HG02885 (cell line): ENCODE measurements at regions not wholly inside any gene's neighbourhood (a gene's known extent, or its start where the extent isn't known, plus 50 kb on each side); places are given as distances from the start of the nearest gene placed in this dataset.

Source experiments
- ATAC-seq: cut with Tn5 transposase; IDR thresholded peaks from one replicate; pipeline ENCODE4 v1.9.1; 2021; ENCODE audit warnings: mild to moderate bottlenecking; ENCODE audit not compliant: unreplicated experiment, poor library complexity

GRCh38 chr19:31553112-31553845 lies 204.0 kb upstream of the TSHZ3 start:
- no peak for ATAC-seq

DNA sequence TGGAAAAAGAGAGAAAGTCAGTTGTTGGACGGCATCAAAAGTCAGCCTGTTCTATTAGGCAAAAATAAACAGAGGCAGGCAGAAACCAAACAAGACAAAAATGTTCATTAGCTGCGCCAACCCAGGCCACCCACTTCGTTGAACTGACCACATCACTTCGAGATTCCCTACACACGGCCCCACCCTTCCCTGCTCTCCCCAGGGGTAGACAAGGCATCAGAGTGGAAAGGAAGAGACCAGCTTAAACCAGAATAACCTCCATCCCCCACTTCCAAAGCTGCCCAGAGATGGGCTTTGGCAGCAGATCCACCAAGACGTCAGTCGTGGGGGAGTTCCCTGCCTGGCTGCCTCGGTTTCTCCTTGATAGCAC lies 204.6 kb upstream of the TSHZ3 start:
- ATAC-seq, result no peak

DNA sequence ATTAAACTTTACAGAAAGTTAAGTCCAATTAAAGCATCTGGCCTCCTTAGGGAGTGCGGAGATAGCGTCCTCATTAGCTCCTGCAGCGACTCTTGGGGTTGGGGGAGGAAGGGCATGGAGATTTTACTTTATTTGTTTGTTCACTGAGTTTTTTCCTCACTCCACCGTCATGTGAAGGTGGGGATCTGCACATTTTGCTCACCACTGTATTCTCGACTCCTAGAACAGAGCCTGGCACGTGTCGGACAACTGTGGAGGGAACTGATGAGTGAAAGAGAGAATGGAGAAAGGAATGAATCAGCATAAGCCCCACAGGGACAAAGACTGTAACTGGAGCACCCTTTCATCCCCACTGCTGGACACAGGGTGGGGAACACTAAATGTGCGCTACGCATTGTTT lies 205.1 kb upstream of the TSHZ3 start:
- ATAC-seq, result no peak

GRCh38 chr19:31555634-31556215 lies 206.5 kb upstream of the TSHZ3 start:
- ATAC-seq, result no peak

DNA sequence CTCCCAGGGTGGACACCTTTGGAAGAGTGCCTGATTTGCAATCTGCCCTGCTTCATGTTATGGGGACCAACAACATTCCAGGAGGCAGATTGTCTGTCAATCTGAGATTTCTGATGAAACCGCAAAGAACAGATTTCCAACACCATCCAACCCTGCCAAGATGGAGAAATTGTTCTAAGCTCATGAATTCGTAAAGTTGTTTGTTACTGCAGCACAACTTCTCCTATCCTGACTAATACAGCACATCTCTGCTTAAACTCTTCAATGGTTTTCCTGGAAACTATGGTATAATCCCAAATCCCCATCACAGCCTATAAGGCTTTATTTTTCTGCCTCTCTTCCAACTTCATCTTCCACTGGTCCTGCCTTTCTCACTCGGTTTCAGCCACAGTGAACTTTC lies 210.3 kb upstream of the TSHZ3 start:
- no peak for ATAC-seq

GRCh38 chr19:31560086-31561060 lies 211.1 kb upstream of the TSHZ3 start:
- ATAC-seq, result no peak

DNA sequence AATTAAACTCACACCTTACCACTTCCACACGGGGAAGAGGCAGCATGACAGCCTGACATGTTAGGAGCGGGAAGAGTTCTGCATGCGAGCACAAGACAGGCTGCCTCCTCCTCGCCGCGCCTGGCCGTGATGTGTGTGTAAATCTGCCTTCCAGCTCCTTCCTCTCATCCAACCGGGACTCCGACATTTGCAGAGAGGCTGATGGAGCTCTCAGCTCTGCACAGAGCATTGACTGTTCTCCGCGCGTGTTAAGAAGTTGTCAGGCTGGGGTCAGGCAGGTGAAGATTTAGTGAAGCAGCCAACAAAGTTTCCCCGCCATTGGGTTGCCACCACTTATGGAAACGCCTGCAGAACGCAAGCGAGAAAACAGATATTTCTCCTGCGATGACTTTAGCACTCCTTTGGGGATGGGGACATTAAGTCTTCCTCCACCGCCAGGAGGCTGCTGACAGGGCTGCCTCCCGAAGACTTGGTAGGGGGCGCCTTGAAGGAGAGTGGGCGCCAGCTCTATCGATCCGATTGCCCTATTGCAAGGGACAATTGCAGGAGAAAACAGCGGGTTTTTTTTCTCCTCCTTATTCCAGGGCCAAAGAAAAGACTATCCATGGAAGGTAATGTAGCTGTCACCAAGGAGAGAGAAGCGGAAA lies 213.9 kb upstream of the TSHZ3 start:
- ATAC-seq, result no peak

- ATAC-seq, result no peak
These were observed 218.5 kb upstream of the TSHZ3 start for GRCh38 chr19:31567776-31568175.

GRCh38 chr19:31568724-31569123 lies 219.5 kb upstream of the TSHZ3 start:
- ATAC-seq, result no peak

DNA sequence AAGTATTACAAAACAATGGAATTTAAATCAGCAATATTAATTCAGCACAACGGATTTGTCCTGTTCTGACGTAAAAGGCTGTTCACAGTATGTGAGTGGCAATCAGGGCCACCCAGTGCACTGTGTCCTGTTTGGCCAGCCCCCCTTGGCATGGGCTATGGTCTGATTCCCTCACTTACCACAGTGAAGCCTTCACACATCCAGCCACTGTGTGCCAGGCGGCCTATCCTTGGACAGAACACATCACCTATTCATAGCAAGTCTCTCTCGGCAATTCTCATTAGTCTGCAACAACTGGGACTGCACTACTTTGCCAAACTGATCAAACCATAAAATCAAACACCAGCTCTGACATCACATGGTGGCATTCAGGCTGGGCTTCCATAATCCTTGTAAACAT lies 221.5 kb upstream of the TSHZ3 start:
- no peak for ATAC-seq

- no peak for ATAC-seq
These were observed 223.1 kb upstream of the TSHZ3 start for GRCh38 chr19:31572102-31572975.

DNA sequence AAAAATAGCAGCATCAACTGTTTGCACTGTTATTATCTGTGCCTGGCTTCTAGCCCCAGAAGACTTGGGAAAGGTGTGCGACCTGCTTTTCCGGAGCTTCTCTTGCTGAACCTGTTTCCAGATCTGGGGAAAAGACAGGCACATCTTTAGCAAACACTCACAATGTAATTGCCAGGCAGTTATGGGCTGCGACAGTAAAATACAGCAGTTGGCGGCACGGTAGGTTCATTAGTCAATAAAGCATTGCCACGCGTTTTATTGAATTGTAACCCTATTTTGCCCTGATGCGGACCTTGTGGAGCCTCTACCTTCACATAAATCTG lies 223.7 kb upstream of the TSHZ3 start:
- no peak for ATAC-seq

DNA sequence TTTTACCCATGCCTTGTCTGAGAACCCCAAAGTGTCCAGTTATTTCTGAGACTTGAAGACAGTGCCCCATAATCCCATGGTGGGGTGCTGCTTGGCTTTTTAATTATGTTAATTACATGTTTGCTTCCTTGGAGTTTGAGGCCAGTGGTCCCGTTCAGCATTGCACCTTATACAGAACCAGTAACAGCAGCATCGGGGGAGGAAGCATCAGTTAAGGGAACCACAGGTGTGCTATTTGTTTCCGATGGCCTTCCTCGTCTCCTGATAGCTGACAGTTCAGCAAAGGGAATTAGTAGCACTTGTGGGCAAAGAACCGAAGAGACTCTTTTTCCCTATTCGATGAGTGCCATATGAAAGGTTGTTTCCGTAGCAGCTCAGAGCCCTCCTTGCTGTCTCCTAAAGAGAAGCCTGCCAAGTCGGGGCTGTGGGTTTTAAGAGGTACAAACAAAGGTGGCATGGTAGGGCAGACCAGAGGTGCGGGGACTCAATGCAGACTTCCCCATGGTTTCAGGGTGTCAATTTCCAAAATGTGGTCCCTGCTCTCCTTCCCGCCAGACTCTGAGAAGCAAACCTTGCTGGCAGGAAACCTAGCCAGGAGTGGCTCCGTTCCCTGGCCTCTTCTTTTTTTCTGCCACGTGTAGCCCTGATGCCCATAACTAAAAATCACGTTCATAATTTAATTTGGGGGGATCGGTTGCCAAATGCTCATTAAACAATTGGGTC lies 225.2 kb upstream of the TSHZ3 start:
- ATAC-seq, result no peak

DNA sequence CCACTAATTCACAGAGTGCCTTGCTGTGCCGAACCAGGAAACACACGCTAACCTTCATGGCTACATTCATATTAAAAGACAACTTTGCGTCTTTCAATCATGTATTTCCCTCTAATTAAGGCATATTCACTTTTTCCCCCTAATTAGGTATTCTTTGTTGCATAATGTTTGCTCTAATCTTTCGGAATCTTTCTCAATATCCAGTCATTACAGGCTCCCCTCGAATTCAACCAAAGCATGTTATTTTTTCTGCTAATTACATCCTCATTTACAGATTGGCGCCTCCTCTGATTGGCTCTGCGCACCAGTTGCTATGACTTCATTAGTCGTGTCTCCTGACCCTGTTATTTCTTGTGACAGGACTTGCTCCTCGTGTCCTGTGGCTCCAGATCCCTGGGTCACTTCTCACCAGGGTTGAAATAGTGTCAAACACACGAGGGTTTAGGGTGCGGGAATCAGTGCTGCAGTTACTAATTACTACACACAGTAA lies 226.7 kb upstream of the TSHZ3 start:
- ATAC-seq, result no peak

DNA sequence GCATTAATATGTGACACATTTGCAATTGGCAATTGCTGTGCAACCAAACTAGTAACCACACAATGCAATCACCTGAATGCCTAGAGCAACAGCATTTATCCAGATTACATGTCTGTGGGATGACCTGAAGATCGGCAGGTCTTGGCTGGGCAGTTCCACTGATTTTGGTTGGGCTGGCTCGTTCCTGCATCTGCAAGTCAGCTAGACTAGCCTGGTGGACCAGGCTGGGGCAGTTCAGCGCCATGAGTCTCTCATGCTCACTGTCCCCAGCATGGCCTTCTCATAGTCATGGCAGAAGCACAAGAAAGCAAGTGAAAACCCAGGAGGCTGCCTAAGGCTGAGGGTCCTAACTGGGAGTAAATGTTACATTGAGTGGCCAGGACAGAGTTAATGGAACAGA lies 229.1 kb upstream of the TSHZ3 start:
- no peak for ATAC-seq

DNA sequence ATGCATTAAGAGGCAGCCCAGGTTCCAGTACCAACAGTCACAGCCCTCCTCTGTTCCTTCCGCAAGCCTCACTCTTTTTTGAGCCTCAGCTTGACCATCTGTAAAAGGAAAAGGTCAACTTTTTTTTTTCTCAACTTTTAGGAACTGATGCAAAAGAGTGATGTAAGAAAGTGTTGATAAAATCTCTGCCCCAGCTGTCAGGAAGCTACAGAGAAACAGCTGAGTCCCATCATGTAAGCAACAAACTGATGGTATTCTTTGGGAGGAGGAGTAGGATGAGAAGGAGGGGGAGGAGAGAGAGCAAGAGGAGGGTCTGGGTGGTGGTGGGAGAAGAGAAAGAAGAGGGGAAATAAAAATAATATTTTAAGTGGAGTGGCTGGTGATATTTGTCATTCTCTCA lies 233.9 kb upstream of the TSHZ3 start:
- ATAC-seq, result no peak

- no peak for ATAC-seq
These were observed 237.0 kb upstream of the TSHZ3 start for GRCh38 chr19:31586282-31586681.

GRCh38 chr19:31589109-31589508 lies 239.9 kb upstream of the TSHZ3 start:
- no peak for ATAC-seq

DNA sequence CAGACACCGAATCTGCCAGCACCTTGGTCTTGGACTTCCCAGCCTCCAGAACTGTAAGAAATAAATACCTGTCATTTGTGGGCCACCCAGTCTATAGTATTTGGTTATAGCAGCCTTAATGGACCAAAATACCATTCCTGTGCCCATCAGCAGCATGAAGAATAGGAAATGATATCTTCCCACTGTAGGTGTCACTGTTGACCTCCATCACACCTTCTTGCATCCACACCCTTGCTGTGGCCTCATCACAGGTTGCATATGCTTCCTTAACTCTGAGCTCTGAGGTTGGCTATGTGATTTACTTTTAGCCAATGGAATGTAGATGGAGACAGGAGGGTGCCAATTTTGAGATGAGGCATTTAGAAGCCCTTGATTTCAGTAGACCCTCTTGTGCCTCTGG lies 242.0 kb upstream of the TSHZ3 start:
- no peak for ATAC-seq
